KBM-7 (cell line): ENCODE measurements at regions not wholly inside any gene's neighbourhood (a gene's known extent, or its start where the extent isn't known, plus 50 kb on each side); places are given as distances from the start of the nearest gene placed in this dataset.

Experiments used
- DNase-seq: peaks from one replicate; pipeline ENCODE4 v3.0.0-alpha.2; 2015
- in situ Hi-C: fragments of 300-500 bp; cut with MboI; formaldehyde crosslinking; loops from 2 replicates; pipeline ENCODE4 v1.14.3; 2020; ENCODE audit warnings: low sequenced_read_pairs, low pct_unique_long_range_greater_than_20kb, mixed read lengths

GRCh38 chr2:139968588-139968987, 1188.4 kb upstream of the NXPH2 start:
- DNase-seq, result no peak
- in situ Hi-C loops, result no loop called here

GRCh38 chr2:139967665-139968064, 1187.5 kb upstream of the NXPH2 start:
- in situ Hi-C loops, result no loop called here
- no peak for DNase-seq

GRCh38 chr2:139964721-139965440, 1184.7 kb upstream of the NXPH2 start:
- in situ Hi-C loops, result no loop called here
- no peak for DNase-seq

- no peak for DNase-seq
- in situ Hi-C loops, result no loop called here
These were observed 1183.7 kb upstream of the NXPH2 start for GRCh38 chr2:139963863-139964355.

GRCh38 chr2:139949242-139949972, 1169.2 kb upstream of the NXPH2 start:
- in situ Hi-C loops, result no loop called here
- DNase-seq, result no peak

- DNase-seq, result no peak
- in situ Hi-C loops, result no loop called here
These were observed 1166.5 kb upstream of the NXPH2 start for GRCh38 chr2:139946690-139947089.

GRCh38 chr2:139940686-139941085, 1160.5 kb upstream of the NXPH2 start:
- no peak for DNase-seq
- in situ Hi-C loops, result no loop called here

- in situ Hi-C loops, result no loop called here
- DNase-seq, result no peak
These were observed 1145.7 kb upstream of the NXPH2 start for GRCh38 chr2:139925903-139926302.

GRCh38 chr2:139924070-139924469, 1143.9 kb upstream of the NXPH2 start:
- in situ Hi-C loops, result no loop called here

GRCh38 chr2:139918982-139919381, 1138.8 kb upstream of the NXPH2 start:
- DNase-seq, result no peak
- in situ Hi-C loops, result no loop called here

More at GRCh38 chr2:139924070-139924469, 1143.9 kb upstream of the NXPH2 start:
- no peak for DNase-seq

GRCh38 chr2:139917690-139918384, 1137.6 kb upstream of the NXPH2 start:
- no peak for DNase-seq
- in situ Hi-C loops, result no loop called here

- no peak for DNase-seq
- in situ Hi-C loops, result no loop called here
These were observed 1136.6 kb upstream of the NXPH2 start for GRCh38 chr2:139916822-139917221.

- in situ Hi-C loops, result no loop called here
- no peak for DNase-seq
These were observed 1131.0 kb upstream of the NXPH2 start for GRCh38 chr2:139911160-139911559.

GRCh38 chr2:139909136-139909535, 1128.9 kb upstream of the NXPH2 start:
- no peak for DNase-seq
- in situ Hi-C loops, result no loop called here

- in situ Hi-C loops, result no loop called here
- no peak for DNase-seq
These were observed 1125.4 kb upstream of the NXPH2 start for GRCh38 chr2:139905624-139906023.

GRCh38 chr2:139891636-139892035, 1111.4 kb upstream of the NXPH2 start:
- no peak for DNase-seq
- in situ Hi-C loops, result no loop called here

GRCh38 chr2:139885921-139886498, 1105.8 kb upstream of the NXPH2 start:
- DNase-seq, result peak; percentile 71
- in situ Hi-C loops, result no loop called here

GRCh38 chr2:139876964-139877363, 1096.8 kb upstream of the NXPH2 start:
- no peak for DNase-seq
- in situ Hi-C loops, result no loop called here

GRCh38 chr2:139876321-139876720, 1096.1 kb upstream of the NXPH2 start:
- DNase-seq, result no peak
- in situ Hi-C loops, result no loop called here

- no peak for DNase-seq
These were observed 1092.3 kb upstream of the NXPH2 start for GRCh38 chr2:139872503-139872902.

More at GRCh38 chr2:139872503-139872902, 1092.3 kb upstream of the NXPH2 start:
- in situ Hi-C loops, result no loop called here
